ENCODE measurements at regions not wholly inside any gene's neighbourhood (a gene's known extent, or its start where the extent isn't known, plus 50 kb on each side); places are given as distances from the start of the nearest gene placed in this dataset.

GRCh38 chr1:106637566-106637965 lies 418.9 kb upstream of the PRMT6 start:
- H3K4me3 ChIP-seq (ENCODE audit: low read depth, low read length), result no peak overlapping the region
- H3K9ac ChIP-seq (ENCODE audit: low read depth, low read length), result no peak overlapping the region
- H3K27me3 ChIP-seq (ENCODE audit: control insufficient read depth, insufficient read depth, low read length), result no peaks in the 10 kb centered on the region
- no peaks in the 10 kb centered on the region for H3K9me3 ChIP-seq (ENCODE audit: control insufficient read depth, insufficient read depth, low read length)
- no peaks in the 10 kb centered on the region for H3K4me1 ChIP-seq (ENCODE audit: control insufficient read depth, insufficient read depth, low read length)
- H3K36me3 ChIP-seq (ENCODE audit: control insufficient read depth, insufficient read depth, low read length), result no peaks in the 10 kb centered on the region

GRCh38 chr1:106646261-106646784 lies 410.2 kb upstream of the PRMT6 start:
- no peaks in the 10 kb centered on the region for H3K9me3 ChIP-seq (ENCODE audit: control insufficient read depth, insufficient read depth, low read length)
- H3K36me3 ChIP-seq (ENCODE audit: control insufficient read depth, insufficient read depth, low read length), result no peaks in the 10 kb centered on the region
- H3K9ac ChIP-seq (ENCODE audit: low read depth, low read length), result no peak overlapping the region
- H3K4me3 ChIP-seq (ENCODE audit: low read depth, low read length), result no peak overlapping the region
- no peaks in the 10 kb centered on the region for H3K27me3 ChIP-seq (ENCODE audit: control insufficient read depth, insufficient read depth, low read length)
- H3K4me1 ChIP-seq (ENCODE audit: control insufficient read depth, insufficient read depth, low read length), result no peaks in the 10 kb centered on the region

GRCh38 chr1:106646816-106647215 lies 409.7 kb upstream of the PRMT6 start:
- Histone ChIP-seq H3K27me3 (ENCODE audit: control insufficient read depth, insufficient read depth, low read length) (no peaks in the 10 kb centered on the region), H3K4me3 (ENCODE audit: low read depth, low read length) (no peak overlapping the region), H3K9ac (ENCODE audit: low read depth, low read length) (no peak overlapping the region), H3K9me3 (ENCODE audit: control insufficient read depth, insufficient read depth, low read length) (no peaks in the 10 kb centered on the region), H3K36me3 (ENCODE audit: control insufficient read depth, insufficient read depth, low read length) (no peaks in the 10 kb centered on the region), H3K4me1 (ENCODE audit: control insufficient read depth, insufficient read depth, low read length) (no peaks in the 10 kb centered on the region)

GRCh38 chr1:106651028-106651762 lies 405.3 kb upstream of the PRMT6 start:
- Histone ChIP-seq H3K27me3 (ENCODE audit: control insufficient read depth, insufficient read depth, low read length) (no peaks in the 10 kb centered on the region), H3K4me1 (ENCODE audit: control insufficient read depth, insufficient read depth, low read length) (no peaks in the 10 kb centered on the region), H3K36me3 (ENCODE audit: control insufficient read depth, insufficient read depth, low read length) (no peaks in the 10 kb centered on the region), H3K4me3 (ENCODE audit: low read depth, low read length) (no peak overlapping the region), H3K9me3 (ENCODE audit: control insufficient read depth, insufficient read depth, low read length) (no peaks in the 10 kb centered on the region), H3K9ac (ENCODE audit: low read depth, low read length) (no peak overlapping the region)

- Histone ChIP-seq H3K9me3 (ENCODE audit: control insufficient read depth, insufficient read depth, low read length) (no peaks in the 10 kb centered on the region), H3K36me3 (ENCODE audit: control insufficient read depth, insufficient read depth, low read length) (no peaks in the 10 kb centered on the region), H3K4me3 (ENCODE audit: low read depth, low read length) (no peak overlapping the region), H3K27me3 (ENCODE audit: control insufficient read depth, insufficient read depth, low read length) (no peaks in the 10 kb centered on the region), H3K4me1 (ENCODE audit: control insufficient read depth, insufficient read depth, low read length) (no peaks in the 10 kb centered on the region), H3K9ac (ENCODE audit: low read depth, low read length) (no peak overlapping the region)
Measured at GRCh38 chr1:106659490-106660244, 396.8 kb upstream of the PRMT6 start.

GRCh38 chr1:106675558-106675957 lies 380.9 kb upstream of the PRMT6 start:
- Histone ChIP-seq H3K9ac (ENCODE audit: low read depth, low read length) (no peak overlapping the region), H3K4me3 (ENCODE audit: low read depth, low read length) (no peak overlapping the region), H3K27me3 (ENCODE audit: control insufficient read depth, insufficient read depth, low read length) (no peaks in the 10 kb centered on the region), H3K4me1 (ENCODE audit: control insufficient read depth, insufficient read depth, low read length) (no peaks in the 10 kb centered on the region), H3K9me3 (ENCODE audit: control insufficient read depth, insufficient read depth, low read length) (no peaks in the 10 kb centered on the region), H3K36me3 (ENCODE audit: control insufficient read depth, insufficient read depth, low read length) (no peaks in the 10 kb centered on the region)

GRCh38 chr1:106676021-106676420 lies 380.5 kb upstream of the PRMT6 start:
- Histone ChIP-seq H3K27me3 (ENCODE audit: control insufficient read depth, insufficient read depth, low read length) (no peaks in the 10 kb centered on the region), H3K9me3 (ENCODE audit: control insufficient read depth, insufficient read depth, low read length) (no peaks in the 10 kb centered on the region), H3K4me1 (ENCODE audit: control insufficient read depth, insufficient read depth, low read length) (no peaks in the 10 kb centered on the region), H3K9ac (ENCODE audit: low read depth, low read length) (no peak overlapping the region), H3K36me3 (ENCODE audit: control insufficient read depth, insufficient read depth, low read length) (no peaks in the 10 kb centered on the region), H3K4me3 (ENCODE audit: low read depth, low read length) (no peak overlapping the region)

GRCh38 chr1:106677181-106677580 lies 379.3 kb upstream of the PRMT6 start:
- no peaks in the 10 kb centered on the region for H3K27me3 ChIP-seq (ENCODE audit: control insufficient read depth, insufficient read depth, low read length)
- H3K9me3 ChIP-seq (ENCODE audit: control insufficient read depth, insufficient read depth, low read length), result no peaks in the 10 kb centered on the region
- no peaks in the 10 kb centered on the region for H3K36me3 ChIP-seq (ENCODE audit: control insufficient read depth, insufficient read depth, low read length)
- no peak overlapping the region for H3K4me3 ChIP-seq (ENCODE audit: low read depth, low read length)
- no peak overlapping the region for H3K9ac ChIP-seq (ENCODE audit: low read depth, low read length)
- no peaks in the 10 kb centered on the region for H3K4me1 ChIP-seq (ENCODE audit: control insufficient read depth, insufficient read depth, low read length)

- no peaks in the 10 kb centered on the region for H3K9me3 ChIP-seq (ENCODE audit: control insufficient read depth, insufficient read depth, low read length)
- no peaks in the 10 kb centered on the region for H3K36me3 ChIP-seq (ENCODE audit: control insufficient read depth, insufficient read depth, low read length)
- no peaks in the 10 kb centered on the region for H3K4me1 ChIP-seq (ENCODE audit: control insufficient read depth, insufficient read depth, low read length)
- H3K27me3 ChIP-seq (ENCODE audit: control insufficient read depth, insufficient read depth, low read length), result no peaks in the 10 kb centered on the region
- no peak overlapping the region for H3K9ac ChIP-seq (ENCODE audit: low read depth, low read length)
- no peak overlapping the region for H3K4me3 ChIP-seq (ENCODE audit: low read depth, low read length)
Measured at GRCh38 chr1:106677721-106678120, 378.8 kb upstream of the PRMT6 start.

- Histone ChIP-seq H3K9ac (ENCODE audit: low read depth, low read length) (no peak overlapping the region), H3K27me3 (ENCODE audit: control insufficient read depth, insufficient read depth, low read length) (no peaks in the 10 kb centered on the region), H3K36me3 (ENCODE audit: control insufficient read depth, insufficient read depth, low read length) (no peaks in the 10 kb centered on the region), H3K4me3 (ENCODE audit: low read depth, low read length) (no peak overlapping the region), H3K9me3 (ENCODE audit: control insufficient read depth, insufficient read depth, low read length) (no peaks in the 10 kb centered on the region), H3K4me1 (ENCODE audit: control insufficient read depth, insufficient read depth, low read length) (no peaks in the 10 kb centered on the region)
Measured at GRCh38 chr1:106678279-106679050, 378.0 kb upstream of the PRMT6 start.

GRCh38 chr1:106680216-106680615 lies 376.3 kb upstream of the PRMT6 start:
- no peaks in the 10 kb centered on the region for H3K27me3 ChIP-seq (ENCODE audit: control insufficient read depth, insufficient read depth, low read length)
- H3K9me3 ChIP-seq (ENCODE audit: control insufficient read depth, insufficient read depth, low read length), result no peaks in the 10 kb centered on the region
- H3K4me1 ChIP-seq (ENCODE audit: control insufficient read depth, insufficient read depth, low read length), result no peaks in the 10 kb centered on the region

More at GRCh38 chr1:106680216-106680615, 376.3 kb upstream of the PRMT6 start:
- H3K9ac ChIP-seq (ENCODE audit: low read depth, low read length), result no peak overlapping the region
- H3K4me3 ChIP-seq (ENCODE audit: low read depth, low read length), result no peak overlapping the region
- H3K36me3 ChIP-seq (ENCODE audit: control insufficient read depth, insufficient read depth, low read length), result no peaks in the 10 kb centered on the region

Data from iPS-15b (cell line).